Liver (tissue), 8 donors: ENCODE measurements at regions not wholly inside any gene's neighbourhood (a gene's known extent, or its start where the extent isn't known, plus 50 kb on each side); places are given as distances from the start of the nearest gene placed in this dataset.

Source experiments
- DNase-seq: peaks from one replicate; pipeline ENCODE4 v3.0.0-alpha.2; 2017; ENCODE audit warnings: low spot score
- H3K27ac ChIP-seq, 2 donors: one replicate each; pipeline ENCODE4 v1.7.0; 2013; ENCODE audit warnings: inconsistent platforms in 2 of 2, low read length in 2 of 2, control low read depth in 1 of 2, low read depth in 1 of 2, mild to moderate bottlenecking in 1 of 2
- H3K27me3 ChIP-seq, 4 donors: one replicate each; pipeline versions ENCODE4 v1.6.1 to v1.7.0; 2013; ENCODE audit warnings: low read length in 3 of 4, inconsistent platforms in 1 of 4, mild to moderate bottlenecking in 1 of 4, moderate library complexity in 1 of 4; ENCODE audit not compliant: control insufficient read depth in 4 of 4, insufficient read depth in 4 of 4
- H3K36me3 ChIP-seq, 4 donors: one replicate each; pipeline versions ENCODE4 v1.6.1 to v1.7.0; 2013; ENCODE audit warnings: low read length in 3 of 4, mild to moderate bottlenecking in 3 of 4, low read depth in 1 of 4, moderate library complexity in 1 of 4; ENCODE audit not compliant: control insufficient read depth in 4 of 4, insufficient read depth in 3 of 4
- H3K4me1 ChIP-seq, 4 donors: one replicate each; pipeline versions ENCODE4 v1.6.1 to v1.7.0; 2013; ENCODE audit warnings: low read length in 3 of 4, mild to moderate bottlenecking in 3 of 4, moderate library complexity in 1 of 4; ENCODE audit not compliant: control insufficient read depth in 4 of 4, insufficient read depth in 4 of 4
- H3K4me3 ChIP-seq, 3 donors: one replicate each; pipeline versions ENCODE4 v1.6.1 to v1.7.0; 2013; ENCODE audit warnings: low read length in 3 of 3, control low read depth in 1 of 3, low read depth in 1 of 3, mild to moderate bottlenecking in 1 of 3
- H3K9ac ChIP-seq, 2 donors: one replicate each; pipeline ENCODE4 v1.7.0; 2013; ENCODE audit warnings: low read length in 2 of 2, mild to moderate bottlenecking in 2 of 2, moderate library complexity in 2 of 2, control low read depth in 1 of 2, low read depth in 1 of 2
- H3K9me3 ChIP-seq, 4 donors: one replicate each; pipeline versions ENCODE4 v1.6.1 to v1.7.0; 2013; ENCODE audit warnings: low read length in 3 of 4; ENCODE audit not compliant: control insufficient read depth in 4 of 4
- ATF3 ChIP-seq: IDR thresholded peaks from 2 replicates; pipeline ENCODE4 v1.6.1; 2016; ENCODE audit warnings: antibody characterized with exemption
- CTCF ChIP-seq: fragments of 150-350 bp; IDR thresholded peaks from 2 replicates; pipeline ENCODE4 v1.5.1; 2017; ENCODE audit warnings: improper control_type of control experiment, low read depth, low read length; ENCODE audit not compliant: missing input control
- EGR1 ChIP-seq, 2 donors: IDR thresholded peaks; 2 replicates each; pipeline ENCODE4 v1.6.1; 2016 to 2018; ENCODE audit warnings: antibody characterized with exemption in 2 of 2, low read depth in 2 of 2
- FOXA1 ChIP-seq: IDR thresholded peaks from 2 replicates; pipeline ENCODE4 v1.6.1; 2016; ENCODE audit warnings: antibody characterized with exemption
- FOXA2 ChIP-seq: IDR thresholded peaks from 2 replicates; pipeline ENCODE4 v1.6.1; 2016; ENCODE audit warnings: antibody characterized with exemption
- GABPA ChIP-seq, 2 donors: IDR thresholded peaks in 1 of 2; conservative IDR thresholded peaks in 1 of 2; 2 replicates each; pipeline ENCODE4 v1.6.1; 2016; ENCODE audit warnings: antibody characterized with exemption in 2 of 2, mild to moderate bottlenecking in 1 of 2, moderate library complexity in 1 of 2
- HNF4A ChIP-seq, 2 donors: conservative IDR thresholded peaks; 2 replicates each; pipeline ENCODE4 v1.6.1; 2016; ENCODE audit warnings: antibody characterized with exemption in 2 of 2, mild to moderate bottlenecking in 2 of 2
- HNF4G ChIP-seq: IDR thresholded peaks from 2 replicates; pipeline ENCODE4 v1.6.1; 2016; ENCODE audit warnings: antibody characterized with exemption
- JUND ChIP-seq, 2 donors: IDR thresholded peaks; 2 replicates each; pipeline ENCODE4 v1.6.1; 2016; ENCODE audit warnings: antibody characterized with exemption in 2 of 2
- MAX ChIP-seq: IDR thresholded peaks from 2 replicates; pipeline ENCODE4 v1.6.1; 2016; ENCODE audit warnings: antibody characterized with exemption
- NR2F2 ChIP-seq: IDR thresholded peaks from 2 replicates; pipeline ENCODE4 v1.6.1; 2016; ENCODE audit warnings: antibody characterized with exemption
- RAD21 ChIP-seq, 2 donors: IDR thresholded peaks; 2 replicates each; pipeline ENCODE4 v1.6.1; 2016; ENCODE audit warnings: antibody characterized with exemption in 2 of 2, mild to moderate bottlenecking in 2 of 2
- REST ChIP-seq: IDR thresholded peaks from 2 replicates; pipeline ENCODE4 v1.6.1; 2016; ENCODE audit warnings: antibody characterized with exemption, mild to moderate bottlenecking
- RXRA ChIP-seq, 2 donors: IDR thresholded peaks; 2 replicates each; pipeline ENCODE4 v1.6.1; 2017 to 2018; ENCODE audit warnings: antibody characterized with exemption in 2 of 2, mild to moderate bottlenecking in 1 of 2
- SP1 ChIP-seq: IDR thresholded peaks from 2 replicates; pipeline ENCODE4 v1.6.1; 2018; ENCODE audit warnings: antibody characterized with exemption, mild to moderate bottlenecking
- TAF1 ChIP-seq: conservative IDR thresholded peaks from 2 replicates; pipeline ENCODE4 v1.6.1; 2016; ENCODE audit warnings: antibody characterized with exemption, mild to moderate bottlenecking
- YY1 ChIP-seq: IDR thresholded peaks from 2 replicates; pipeline ENCODE4 v1.6.1; 2016; ENCODE audit warnings: antibody characterized with exemption, mild to moderate bottlenecking
- ZBTB33 ChIP-seq: IDR thresholded peaks from 2 replicates; pipeline ENCODE4 v1.6.1; 2016; ENCODE audit warnings: antibody characterized with exemption
- WGBS: extraction: QIAGEN DNeasy Blood & Tissue Kit; methylation state at CpG from one replicate; pipeline ENCODE4 v1.1.7; 2013; 5-methylcytosine and 5-hydroxymethylcytosine counted together
- donor health status: healthy.
- donor health status: healthy.
- donor health status: healthy.
- donor health status: healthy.
- donor health status: healthy.

- no peak overlapping the region for H3K9ac ChIP-seq
- no peaks in the 10 kb centered on the region for H3K27me3 ChIP-seq
- DNase-seq: no peak
- WGBS: 90% methylated on average over 5 of the region's 5 CpGs
- no peak overlapping the region for H3K27ac ChIP-seq
- TF ChIP-seq YY1: no peak
- no peak for TF ChIP-seq ATF3
- TF ChIP-seq EGR1 (IDR thresholded peaks at IDR 0.05; ENCODE audit: low read depth in 2 of 2): no peak
- no peak for TF ChIP-seq FOXA1
- no peak for TF ChIP-seq MAX
- TF ChIP-seq JUND (IDR thresholded peaks at IDR 0.05): no peak
- no peak for TF ChIP-seq TAF1
- TF ChIP-seq ZBTB33: no peak
- no peak for TF ChIP-seq FOXA2
- TF ChIP-seq GABPA (IDR thresholded peaks at IDR 0.05 in 1 of 2, conservative IDR thresholded peaks at IDR 0.05 in 1 of 2): no peak
- TF ChIP-seq REST: no peak
- no peak for TF ChIP-seq CTCF
- no peak for TF ChIP-seq SP1
- no peak for TF ChIP-seq HNF4G
- TF ChIP-seq HNF4A (conservative IDR thresholded peaks at IDR 0.05): no peak
- no peak for TF ChIP-seq RXRA (IDR thresholded peaks at IDR 0.05)
- no peak for TF ChIP-seq RAD21 (IDR thresholded peaks at IDR 0.05)
- no peak for TF ChIP-seq NR2F2
- no peak overlapping the region for H3K4me3 ChIP-seq
- no peaks in the 10 kb centered on the region for H3K36me3 ChIP-seq
- peaks cover 0 to 1% (median 0%) of the 10 kb centered on the region in 4 donors for H3K4me1 ChIP-seq
- no peaks in the 10 kb centered on the region for H3K9me3 ChIP-seq
These were observed 181.1 kb upstream of the NFE2L3 start for GRCh38 chr7:25970911-25971310.
